ENCODE measurements at regions not wholly inside any gene's neighbourhood (a gene's known extent, or its start where the extent isn't known, plus 50 kb on each side); places are given as distances from the start of the nearest gene placed in this dataset.
"Not testable (repeated sequence)": the region's sequence is repeated elsewhere in the genome, so short reads cannot be mapped to it uniquely, and the experiment has no call there.

GRCh38 chr1:3992746-3993145, 92.7 kb upstream of the C1orf174 start:
- no peak for DNase-seq

- no peak for DNase-seq
Measured at GRCh38 chr1:3993619-3994375, 93.7 kb upstream of the C1orf174 start.

GRCh38 chr1:3995141-3995780, 95.2 kb upstream of the C1orf174 start:
- no peak for DNase-seq

- DNase-seq: no peak
Measured at GRCh38 chr1:3996846-3997705, 97.0 kb upstream of the C1orf174 start.

GRCh38 chr1:3998086-3998485, 98.0 kb upstream of the C1orf174 start:
- DNase-seq: no peak

GRCh38 chr1:3999514-3999913, 99.4 kb upstream of the C1orf174 start:
- DNase-seq: not testable (repeated sequence)

GRCh38 chr1:3999941-4000735, 100.1 kb upstream of the C1orf174 start:
- DNase-seq: no peak

GRCh38 chr1:4000811-4001251, 100.8 kb upstream of the C1orf174 start:
- no peak for DNase-seq

- DNase-seq: no peak
Measured at GRCh38 chr1:4001461-4001860, 101.4 kb upstream of the C1orf174 start.

GRCh38 chr1:4002061-4002521, 102.0 kb upstream of the C1orf174 start:
- no peak for DNase-seq

GRCh38 chr1:4002741-4003140, 102.7 kb upstream of the C1orf174 start:
- DNase-seq: no peak

- no peak for DNase-seq
Measured at GRCh38 chr1:4003846-4004505, 103.9 kb upstream of the C1orf174 start.

- no peak for DNase-seq
Measured at GRCh38 chr1:4004635-4005430, 104.8 kb upstream of the C1orf174 start.

GRCh38 chr1:4005431-4005830, 105.4 kb upstream of the C1orf174 start:
- no peak for DNase-seq

GRCh38 chr1:4006676-4007374, 106.8 kb upstream of the C1orf174 start:
- DNase-seq: no peak

GRCh38 chr1:4010284-4010683, 110.2 kb upstream of the C1orf174 start:
- DNase-seq: no peak

- DNase-seq: no peak
Measured at GRCh38 chr1:4010814-4011605, 110.9 kb upstream of the C1orf174 start.

- no peak for DNase-seq
Measured at GRCh38 chr1:4016351-4017130, 116.5 kb upstream of the C1orf174 start.

Measured in right hindlimb (tissue), 1 donor.